GM19438 (cell line): ENCODE measurements at regions not wholly inside any gene's neighbourhood (a gene's known extent, or its start where the extent isn't known, plus 50 kb on each side); places are given as distances from the start of the nearest gene placed in this dataset.

Experiments used
- ATAC-seq: cut with Tn5 transposase; IDR thresholded peaks from one replicate; pipeline ENCODE4 v1.9.1; 2021; ENCODE audit warnings: low read depth; ENCODE audit not compliant: unreplicated experiment

GRCh38 chr9:36763778-36764177, 191.1 kb downstream of the MELK start:
- ATAC-seq = no peak

- no peak for ATAC-seq
Observed at GRCh38 chr9:36764364-36765076, 191.8 kb downstream of the MELK start.

GRCh38 chr9:36765077-36765390, 192.3 kb downstream of the MELK start:
- no peak for ATAC-seq

GRCh38 chr9:36765468-36766341, 193.0 kb downstream of the MELK start:
- ATAC-seq = peak; percentile 98

- no peak for ATAC-seq
Observed at GRCh38 chr9:36768677-36769076, 196.0 kb downstream of the MELK start.

GRCh38 chr9:36770025-36770424, 197.3 kb downstream of the MELK start:
- ATAC-seq = no peak

- no peak for ATAC-seq
Observed at GRCh38 chr9:36772449-36773403, 200.0 kb downstream of the MELK start.

- ATAC-seq = no peak
Observed at GRCh38 chr9:36778682-36779081, 206.0 kb downstream of the MELK start.

GRCh38 chr9:36779582-36779981, 206.9 kb downstream of the MELK start:
- no peak for ATAC-seq

GRCh38 chr9:36780186-36780585, 207.5 kb downstream of the MELK start:
- ATAC-seq = no peak

- no peak for ATAC-seq
Observed at GRCh38 chr9:36781533-36781932, 208.8 kb downstream of the MELK start.
